ENCODE measurements at regions not wholly inside any gene's neighbourhood (a gene's known extent, or its start where the extent isn't known, plus 50 kb on each side); places are given as distances from the start of the nearest gene placed in this dataset.

DNA sequence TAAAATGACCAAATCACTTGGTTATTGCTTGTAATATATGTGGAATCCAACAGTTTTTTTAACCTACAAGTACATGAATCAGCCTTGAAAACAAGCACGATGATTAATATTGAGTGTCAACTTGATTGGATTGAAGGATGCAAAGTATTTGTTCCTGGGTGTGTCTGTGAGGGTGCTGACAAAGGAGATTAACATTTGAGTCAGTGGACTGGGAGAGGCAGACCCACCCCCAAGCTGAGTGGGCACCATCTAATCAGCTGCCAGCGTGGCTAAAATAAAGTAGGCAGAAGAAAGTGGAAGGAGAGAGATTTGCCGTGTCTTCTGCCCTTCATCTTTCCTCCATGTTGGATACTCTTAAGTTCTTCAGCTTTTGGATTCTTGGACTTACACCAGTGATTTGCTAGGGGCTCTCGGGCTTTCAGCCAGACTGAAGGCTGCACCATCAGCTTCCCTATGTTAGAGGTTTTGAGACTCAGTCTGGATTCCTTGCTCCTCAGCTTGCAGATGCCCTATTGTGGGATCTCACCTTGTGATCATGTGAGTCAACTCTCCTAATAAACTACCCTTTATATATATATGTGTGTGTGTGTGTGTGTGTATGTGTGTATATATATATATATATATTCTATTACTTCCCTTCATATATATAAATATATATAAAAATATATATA is 118.4 kb upstream of the WDR11 start:
- Histone ChIP-seq H3K79me2 (ENCODE audit: insufficient read depth, low read length) (no peaks in the 10 kb centered on the region), H3K27ac (ENCODE audit: low read depth in 1 of 2, low read length in 2 of 2) (no peak overlapping the region), H3K9me3 (replicated peaks in 1 of 2; ENCODE audit: control insufficient read depth in 1 of 2, insufficient read depth in 1 of 2, low read length in 2 of 2) (no peaks in the 10 kb centered on the region), H3K4me1 (ENCODE audit: control insufficient read depth in 1 of 2, insufficient read depth in 2 of 2, low read length in 2 of 2) (no peaks in the 10 kb centered on the region), H3K36me3 (replicated peaks in 1 of 2; ENCODE audit: control insufficient read depth in 1 of 2, insufficient read depth in 2 of 2, low read length in 2 of 2) (no peaks in the 10 kb centered on the region), H3K27me3 (ENCODE audit: control insufficient read depth in 2 of 2, insufficient read depth in 2 of 2, low read length in 2 of 2) (no peaks in the 10 kb centered on the region), H3K9ac (ENCODE audit: insufficient read depth, low read length, poor library complexity, severe bottlenecking) (no peak overlapping the region), H3K4me2 (replicated peaks; ENCODE audit: extremely low read depth, low read length, poor library complexity, severe bottlenecking) (no peak overlapping the region), H2AFZ (ENCODE audit: insufficient read depth, low read depth, low read length, poor library complexity, severe bottlenecking) (no peak overlapping the region), H4K20me1 (ENCODE audit: insufficient read depth, low read length) (no peaks in the 10 kb centered on the region), H3K4me3 (replicated peaks in 1 of 3; ENCODE audit: low read depth in 2 of 3, low read length in 3 of 3) (no peak overlapping the region)
- TF ChIP-seq, protein P1, sequence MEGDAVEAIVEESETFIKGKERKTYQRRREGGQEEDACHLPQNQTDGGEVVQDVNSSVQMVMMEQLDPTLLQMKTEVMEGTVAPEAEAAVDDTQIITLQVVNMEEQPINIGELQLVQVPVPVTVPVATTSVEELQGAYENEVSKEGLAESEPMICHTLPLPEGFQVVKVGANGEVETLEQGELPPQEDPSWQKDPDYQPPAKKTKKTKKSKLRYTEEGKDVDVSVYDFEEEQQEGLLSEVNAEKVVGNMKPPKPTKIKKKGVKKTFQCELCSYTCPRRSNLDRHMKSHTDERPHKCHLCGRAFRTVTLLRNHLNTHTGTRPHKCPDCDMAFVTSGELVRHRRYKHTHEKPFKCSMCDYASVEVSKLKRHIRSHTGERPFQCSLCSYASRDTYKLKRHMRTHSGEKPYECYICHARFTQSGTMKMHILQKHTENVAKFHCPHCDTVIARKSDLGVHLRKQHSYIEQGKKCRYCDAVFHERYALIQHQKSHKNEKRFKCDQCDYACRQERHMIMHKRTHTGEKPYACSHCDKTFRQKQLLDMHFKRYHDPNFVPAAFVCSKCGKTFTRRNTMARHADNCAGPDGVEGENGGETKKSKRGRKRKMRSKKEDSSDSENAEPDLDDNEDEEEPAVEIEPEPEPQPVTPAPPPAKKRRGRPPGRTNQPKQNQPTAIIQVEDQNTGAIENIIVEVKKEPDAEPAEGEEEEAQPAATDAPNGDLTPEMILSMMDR (IDR thresholded peaks at IDR 0.05), result no peak
- no peak for DNase-seq
- WGBS (ENCODE audit: insufficient coverage), result 100% methylated on average over 1 of the region's 4 CpGs
- no peak overlapping the region for H3K4me3 Mint-ChIP-seq
- peaks cover 0 to 6% (median 3%) of the 10 kb centered on the region in 3 donors for H3K27me3 Mint-ChIP-seq (ENCODE audit: low read depth in 3 of 3)
- H3K27ac Mint-ChIP-seq, result no peak overlapping the region
- no peaks in the 10 kb centered on the region for H3K9me3 Mint-ChIP-seq
- H3K4me1 Mint-ChIP-seq, result peaks cover 8% of the 10 kb centered on the region
- intact Hi-C loops (cut with micrococcal nuclease), result loop anchor here in 1 of 2 donors (10.0 kb wide), 1 partner anchor 308 kb away; no protein-coding TSS in a partner anchor
- no peaks in the 10 kb centered on the region for H3K36me3 Mint-ChIP-seq

DNA sequence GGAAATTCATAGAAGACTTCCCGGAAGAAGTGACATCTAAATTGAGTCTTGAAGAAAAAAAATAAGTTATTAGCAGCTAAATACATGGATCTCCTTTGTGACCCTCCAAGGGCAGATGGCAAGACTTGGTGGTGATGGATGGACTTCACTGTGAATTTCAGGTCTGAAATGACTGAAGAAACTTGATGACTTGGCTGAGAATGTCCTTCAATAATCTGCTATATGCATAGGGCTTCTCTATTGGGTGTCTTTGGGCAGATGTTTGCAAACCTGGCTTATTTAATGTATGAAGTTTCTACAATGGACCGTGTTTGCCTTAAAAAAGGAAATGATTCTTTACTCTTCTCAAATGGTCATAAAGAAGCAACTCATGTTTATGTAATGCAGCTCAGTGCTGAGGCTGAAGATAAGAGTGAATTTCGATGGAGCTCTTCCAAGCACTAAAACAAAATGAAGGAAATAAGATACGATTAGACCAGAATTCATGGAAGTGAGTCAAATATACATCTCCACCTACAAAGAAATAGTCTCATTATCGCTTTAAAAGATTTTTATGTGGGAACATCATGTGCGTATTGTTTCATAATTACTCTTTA is 116.6 kb upstream of the WDR11 start:
- peaks cover under 1 to 6% (median 3%) of the 10 kb centered on the region in 3 donors for H3K27me3 Mint-ChIP-seq (ENCODE audit: low read depth in 3 of 3)
- H3K36me3 Mint-ChIP-seq, result no peaks in the 10 kb centered on the region
- Histone ChIP-seq H3K4me1 (ENCODE audit: control insufficient read depth in 1 of 2, insufficient read depth in 2 of 2, low read length in 2 of 2) (no peaks in the 10 kb centered on the region), H3K27me3 (ENCODE audit: control insufficient read depth in 2 of 2, insufficient read depth in 2 of 2, low read length in 2 of 2) (no peaks in the 10 kb centered on the region), H3K9ac (ENCODE audit: insufficient read depth, low read length, poor library complexity, severe bottlenecking) (no peak overlapping the region), H3K9me3 (replicated peaks in 1 of 2; ENCODE audit: control insufficient read depth in 1 of 2, insufficient read depth in 1 of 2, low read length in 2 of 2) (no peaks in the 10 kb centered on the region), H3K79me2 (ENCODE audit: insufficient read depth, low read length) (no peaks in the 10 kb centered on the region), H4K20me1 (ENCODE audit: insufficient read depth, low read length) (no peaks in the 10 kb centered on the region), H3K36me3 (replicated peaks in 1 of 2; ENCODE audit: control insufficient read depth in 1 of 2, insufficient read depth in 2 of 2, low read length in 2 of 2) (no peaks in the 10 kb centered on the region), H2AFZ (ENCODE audit: insufficient read depth, low read depth, low read length, poor library complexity, severe bottlenecking) (no peak overlapping the region), H3K4me3 (replicated peaks in 1 of 3; ENCODE audit: low read depth in 2 of 3, low read length in 3 of 3) (no peak overlapping the region), H3K27ac (ENCODE audit: low read depth in 1 of 2, low read length in 2 of 2) (no peak overlapping the region), H3K4me2 (replicated peaks; ENCODE audit: extremely low read depth, low read length, poor library complexity, severe bottlenecking) (no peak overlapping the region)
- TF ChIP-seq, protein P1 (IDR thresholded peaks at IDR 0.05), result no peak
- no peaks in the 10 kb centered on the region for H3K9me3 Mint-ChIP-seq
- no peak for DNase-seq
- no peak overlapping the region for H3K27ac Mint-ChIP-seq
- peaks cover 8% of the 10 kb centered on the region for H3K4me1 Mint-ChIP-seq
- intact Hi-C loops (cut with micrococcal nuclease), result loop anchor here in 1 of 2 donors (10.0 kb wide), 1 partner anchor 310 kb away; no protein-coding TSS in a partner anchor
- no peak overlapping the region for H3K4me3 Mint-ChIP-seq
- WGBS (ENCODE audit: insufficient coverage), result 80% methylated on average over 1 of the region's 6 CpGs

All from CD14-positive monocyte (primary cell).